ENCODE measurements at regions not wholly inside any gene's neighbourhood (a gene's known extent, or its start where the extent isn't known, plus 50 kb on each side); places are given as distances from the start of the nearest gene placed in this dataset.

DNA sequence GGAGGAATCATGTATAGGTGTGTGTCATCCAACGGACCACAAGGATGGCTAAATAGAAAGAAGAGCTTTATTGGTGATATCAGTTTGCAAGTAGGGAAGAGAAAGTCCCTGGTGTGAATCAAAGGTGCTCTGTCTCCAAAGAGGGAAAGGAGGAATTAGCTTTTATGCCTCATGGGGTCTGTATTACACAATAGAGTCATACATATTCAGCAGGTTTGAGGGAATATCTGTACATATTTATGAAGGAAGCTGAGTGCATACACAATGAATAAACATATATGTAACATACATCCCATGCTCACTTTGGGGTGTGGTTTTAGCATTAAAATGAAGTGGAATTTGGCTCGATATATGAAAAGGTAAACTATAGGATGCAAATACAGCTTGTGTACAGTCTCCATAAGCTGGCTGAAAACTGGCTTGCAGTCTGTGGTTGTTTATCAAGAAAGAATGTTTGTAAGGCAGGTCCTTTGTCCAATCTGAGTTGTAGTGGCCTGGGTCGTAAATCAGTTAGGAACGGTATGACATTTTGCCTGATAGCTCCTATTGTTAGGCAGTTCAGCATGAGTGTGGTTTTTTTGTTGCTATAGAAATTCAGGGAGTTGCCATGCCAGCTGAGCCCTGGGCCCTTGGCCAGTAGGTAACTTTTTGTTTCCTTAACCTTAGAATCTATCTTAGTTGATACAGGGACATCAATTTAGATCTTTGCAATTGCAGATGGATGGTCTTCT lies 198.0 kb upstream of the ZP4 start:
- no peak for TF ChIP-seq ZNF70 (CRISPR knock-in tag; IDR thresholded peaks at IDR 0.05)
- no peak for TF ChIP-seq ISL1 (CRISPR knock-in tag; IDR thresholded peaks at IDR 0.05)
- TF ChIP-seq TOX (CRISPR knock-in tag; IDR thresholded peaks at IDR 0.05; ENCODE audit: borderline replicate concordance), result no peak
- TF ChIP-seq CREB5 (CRISPR knock-in tag; IDR thresholded peaks at IDR 0.05; ENCODE audit: low read depth), result no peak
- TF ChIP-seq PPARA (CRISPR knock-in tag; IDR thresholded peaks at IDR 0.05; ENCODE audit: borderline replicate concordance), result no peak
- no peak for ATAC-seq

DNA sequence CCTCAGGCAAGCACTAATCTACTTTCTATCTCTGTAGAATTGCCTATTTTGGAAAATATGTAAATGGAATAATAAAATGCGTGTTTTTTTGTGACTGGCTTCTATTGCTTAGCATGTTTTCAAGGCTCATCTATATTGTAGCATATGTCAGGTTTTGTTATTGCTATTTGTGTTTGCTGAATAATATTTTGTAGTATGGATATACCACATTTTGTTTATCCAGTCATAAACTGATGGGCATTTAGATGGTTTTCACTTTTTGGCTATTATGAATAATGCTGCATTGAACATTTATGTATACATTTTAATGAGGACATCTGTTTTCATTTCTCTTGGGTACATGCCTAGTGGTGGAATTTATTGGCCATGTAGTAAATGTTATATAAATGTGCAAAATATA lies 183.3 kb upstream of the ZP4 start:
- ATAC-seq, result no peak
- TF ChIP-seq ZNF8 (CRISPR knock-in tag; IDR thresholded peaks at IDR 0.05) (peak; percentile 77), ZNF565 (CRISPR knock-in tag; conservative IDR thresholded peaks at IDR 0.05; ENCODE audit: low read depth) (no peak)

DNA sequence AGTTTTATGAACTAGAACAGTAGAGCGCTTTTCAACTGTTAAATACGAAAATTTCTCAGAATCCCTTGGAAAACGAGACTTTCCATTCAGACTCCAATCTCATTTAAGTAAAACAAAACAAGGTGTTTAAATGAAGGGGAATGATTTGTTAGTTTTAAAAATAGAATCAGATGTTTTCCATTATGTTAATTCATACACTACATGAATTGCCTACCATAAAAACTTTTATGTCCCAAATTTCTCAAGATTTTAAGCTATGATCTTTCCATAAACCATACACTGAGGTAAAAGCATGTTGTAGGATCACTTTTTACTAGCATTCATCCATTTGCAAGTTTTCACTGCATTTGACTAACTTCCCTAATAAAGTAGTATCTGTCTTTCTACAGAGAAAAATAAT lies 180.3 kb upstream of the ZP4 start:
- no peak for ATAC-seq
- TF ChIP-seq ESRRG (CRISPR knock-in tag; IDR thresholded peaks at IDR 0.05) (no peak), RARB (CRISPR knock-in tag; IDR thresholded peaks at IDR 0.05) (no peak), TOX (CRISPR knock-in tag; IDR thresholded peaks at IDR 0.05; ENCODE audit: borderline replicate concordance) (no peak), BACH2 (CRISPR knock-in tag; IDR thresholded peaks at IDR 0.05; ENCODE audit: borderline replicate concordance) (no peak), CSRNP3 (CRISPR knock-in tag; IDR thresholded peaks at IDR 0.05) (no peak), ZNF8 (CRISPR knock-in tag; IDR thresholded peaks at IDR 0.05) (no peak), ZFP3 (CRISPR knock-in tag; IDR thresholded peaks at IDR 0.05) (no peak), PPARA (CRISPR knock-in tag; IDR thresholded peaks at IDR 0.05; ENCODE audit: borderline replicate concordance) (no peak), POU6F1 (CRISPR knock-in tag; IDR thresholded peaks at IDR 0.05; ENCODE audit: borderline replicate concordance, low read depth) (no peak), GLIS3 (CRISPR knock-in tag; IDR thresholded peaks at IDR 0.05) (no peak), ARNTL (CRISPR knock-in tag; IDR thresholded peaks at IDR 0.05; ENCODE audit: borderline replicate concordance, low read depth) (no peak), CSDC2 (CRISPR knock-in tag; IDR thresholded peaks at IDR 0.05) (no peak), SNAI2 (CRISPR knock-in tag; IDR thresholded peaks at IDR 0.05) (no peak)
- TF ChIP-seq, protein P1, sequence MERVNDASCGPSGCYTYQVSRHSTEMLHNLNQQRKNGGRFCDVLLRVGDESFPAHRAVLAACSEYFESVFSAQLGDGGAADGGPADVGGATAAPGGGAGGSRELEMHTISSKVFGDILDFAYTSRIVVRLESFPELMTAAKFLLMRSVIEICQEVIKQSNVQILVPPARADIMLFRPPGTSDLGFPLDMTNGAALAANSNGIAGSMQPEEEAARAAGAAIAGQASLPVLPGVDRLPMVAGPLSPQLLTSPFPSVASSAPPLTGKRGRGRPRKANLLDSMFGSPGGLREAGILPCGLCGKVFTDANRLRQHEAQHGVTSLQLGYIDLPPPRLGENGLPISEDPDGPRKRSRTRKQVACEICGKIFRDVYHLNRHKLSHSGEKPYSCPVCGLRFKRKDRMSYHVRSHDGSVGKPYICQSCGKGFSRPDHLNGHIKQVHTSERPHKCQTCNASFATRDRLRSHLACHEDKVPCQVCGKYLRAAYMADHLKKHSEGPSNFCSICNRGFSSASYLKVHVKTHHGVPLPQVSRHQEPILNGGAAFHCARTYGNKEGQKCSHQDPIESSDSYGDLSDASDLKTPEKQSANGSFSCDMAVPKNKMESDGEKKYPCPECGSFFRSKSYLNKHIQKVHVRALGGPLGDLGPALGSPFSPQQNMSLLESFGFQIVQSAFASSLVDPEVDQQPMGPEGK (CRISPR knock-in tag; IDR thresholded peaks at IDR 0.05; ENCODE audit: borderline replicate concordance), result no peak
- TF ChIP-seq, protein P2, sequence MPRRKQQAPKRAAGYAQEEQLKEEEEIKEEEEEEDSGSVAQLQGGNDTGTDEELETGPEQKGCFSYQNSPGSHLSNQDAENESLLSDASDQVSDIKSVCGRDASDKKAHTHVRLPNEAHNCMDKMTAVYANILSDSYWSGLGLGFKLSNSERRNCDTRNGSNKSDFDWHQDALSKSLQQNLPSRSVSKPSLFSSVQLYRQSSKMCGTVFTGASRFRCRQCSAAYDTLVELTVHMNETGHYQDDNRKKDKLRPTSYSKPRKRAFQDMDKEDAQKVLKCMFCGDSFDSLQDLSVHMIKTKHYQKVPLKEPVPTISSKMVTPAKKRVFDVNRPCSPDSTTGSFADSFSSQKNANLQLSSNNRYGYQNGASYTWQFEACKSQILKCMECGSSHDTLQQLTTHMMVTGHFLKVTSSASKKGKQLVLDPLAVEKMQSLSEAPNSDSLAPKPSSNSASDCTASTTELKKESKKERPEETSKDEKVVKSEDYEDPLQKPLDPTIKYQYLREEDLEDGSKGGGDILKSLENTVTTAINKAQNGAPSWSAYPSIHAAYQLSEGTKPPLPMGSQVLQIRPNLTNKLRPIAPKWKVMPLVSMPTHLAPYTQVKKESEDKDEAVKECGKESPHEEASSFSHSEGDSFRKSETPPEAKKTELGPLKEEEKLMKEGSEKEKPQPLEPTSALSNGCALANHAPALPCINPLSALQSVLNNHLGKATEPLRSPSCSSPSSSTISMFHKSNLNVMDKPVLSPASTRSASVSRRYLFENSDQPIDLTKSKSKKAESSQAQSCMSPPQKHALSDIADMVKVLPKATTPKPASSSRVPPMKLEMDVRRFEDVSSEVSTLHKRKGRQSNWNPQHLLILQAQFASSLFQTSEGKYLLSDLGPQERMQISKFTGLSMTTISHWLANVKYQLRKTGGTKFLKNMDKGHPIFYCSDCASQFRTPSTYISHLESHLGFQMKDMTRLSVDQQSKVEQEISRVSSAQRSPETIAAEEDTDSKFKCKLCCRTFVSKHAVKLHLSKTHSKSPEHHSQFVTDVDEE (CRISPR knock-in tag; IDR thresholded peaks at IDR 0.05), result no peak

DNA sequence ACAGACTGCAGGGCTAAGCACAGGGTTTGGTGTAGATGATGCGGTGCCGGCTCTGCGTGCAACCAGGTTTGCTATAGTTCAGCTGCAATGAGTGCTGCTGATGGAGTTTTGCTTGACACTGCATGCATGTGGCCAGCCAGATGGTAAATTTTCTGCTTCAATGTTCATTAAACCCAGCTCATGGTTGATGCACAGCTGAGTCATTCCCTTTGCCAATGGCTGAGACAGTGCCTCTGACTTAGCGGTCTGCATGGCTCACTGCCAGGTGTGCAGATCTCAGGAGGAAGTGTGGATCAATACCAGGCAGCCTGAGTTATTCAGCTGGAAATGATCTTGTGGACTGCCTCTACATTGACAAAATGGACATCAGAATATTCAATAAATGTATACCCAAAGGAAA lies 172.7 kb upstream of the ZP4 start:
- no peak for TF ChIP-seq BACH2 (CRISPR knock-in tag; IDR thresholded peaks at IDR 0.05; ENCODE audit: borderline replicate concordance)
- TF ChIP-seq ZFP3 (CRISPR knock-in tag; IDR thresholded peaks at IDR 0.05), result no peak
- 0 out of 2 replicates have a peak, but pooled peaks have one; percentile 37 for TF ChIP-seq TOX (CRISPR knock-in tag; IDR thresholded peaks at IDR 0.05; ENCODE audit: borderline replicate concordance)
- TF ChIP-seq, protein P2 (CRISPR knock-in tag; IDR thresholded peaks at IDR 0.05), result no peak
- TF ChIP-seq CSRNP3 (CRISPR knock-in tag; IDR thresholded peaks at IDR 0.05), result no peak
- no peak for TF ChIP-seq ZNF70 (CRISPR knock-in tag; IDR thresholded peaks at IDR 0.05)
- no peak for TF ChIP-seq CREB5 (CRISPR knock-in tag; IDR thresholded peaks at IDR 0.05; ENCODE audit: low read depth)
- TF ChIP-seq ZNF8 (CRISPR knock-in tag; IDR thresholded peaks at IDR 0.05), result no peak
- ATAC-seq, result peak; percentile 92

All from SK-N-SH treated with all-trans-retinoic acid at 6 μM for 48 hours (cell line).